ENCODE measurements at regions not wholly inside any gene's neighbourhood (a gene's known extent, or its start where the extent isn't known, plus 50 kb on each side); places are given as distances from the start of the nearest gene placed in this dataset.

- Histone ChIP-seq H3K27me3 (ENCODE audit: low read depth, low read length) (no peaks in the 10 kb centered on the region), H3K9me3 (ENCODE audit: insufficient read depth, low read length) (no peaks in the 10 kb centered on the region), H4K20me1 (ENCODE audit: insufficient read depth, low read length) (no peaks in the 10 kb centered on the region), H3K79me2 (ENCODE audit: low read length) (no peaks in the 10 kb centered on the region), H3K36me3 (replicated peaks; ENCODE audit: low read depth, low read length) (no peaks in the 10 kb centered on the region), H3K27ac (ENCODE audit: low read length) (no peak overlapping the region), H2AFZ (ENCODE audit: low read depth, low read length) (no peak overlapping the region), H3K4me1 (ENCODE audit: low read length) (peaks cover 11% of the 10 kb centered on the region), H3K4me2 (ENCODE audit: low read length) (no peak overlapping the region), H3K4me3 (ENCODE audit: low read length) (no peak overlapping the region), H3K9ac (ENCODE audit: low read length) (no peak overlapping the region)
- TF ChIP-seq EZH2phosphoT487 (IDR thresholded peaks at IDR 0.05; ENCODE audit: low read depth) (no peak), CTCF (IDR thresholded peaks at IDR 0.05; ENCODE audit: low read depth, low read length) (no peak)
Observed at GRCh38 chr1:116842654-116843053, 67.1 kb upstream of the PTGFRN start.

DNA sequence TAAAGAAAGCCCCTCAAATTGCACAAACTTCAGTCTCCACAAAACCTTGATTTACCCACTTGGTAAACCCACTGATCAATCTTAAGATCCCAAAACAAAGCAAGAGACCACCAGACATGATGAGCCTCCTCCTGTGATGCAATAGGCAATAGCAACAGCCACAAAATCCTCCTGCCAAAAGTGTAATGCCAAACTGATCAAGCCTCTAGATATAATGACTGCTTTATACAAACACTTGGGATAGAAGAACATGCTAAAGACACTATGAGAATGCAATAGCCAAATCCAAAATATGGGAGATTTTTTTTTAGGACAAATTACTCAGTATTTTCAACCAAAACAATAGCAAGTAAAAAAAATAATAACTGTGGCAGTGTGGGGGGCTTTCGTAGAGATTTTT is 64.9 kb upstream of the PTGFRN start:
- H3K9ac ChIP-seq (ENCODE audit: low read length): no peak overlapping the region
- H3K27ac ChIP-seq (ENCODE audit: low read length): no peak overlapping the region
- peaks cover 24% of the 10 kb centered on the region for H3K4me1 ChIP-seq (ENCODE audit: low read length)
- H4K20me1 ChIP-seq (ENCODE audit: insufficient read depth, low read length): no peaks in the 10 kb centered on the region
- no peaks in the 10 kb centered on the region for H3K27me3 ChIP-seq (ENCODE audit: low read depth, low read length)
- H3K79me2 ChIP-seq (ENCODE audit: low read length): no peaks in the 10 kb centered on the region
- H3K4me2 ChIP-seq (ENCODE audit: low read length): no peak overlapping the region
- no peaks in the 10 kb centered on the region for H3K36me3 ChIP-seq (replicated peaks; ENCODE audit: low read depth, low read length)
- H3K4me3 ChIP-seq (ENCODE audit: low read length): no peak overlapping the region
- H3K9me3 ChIP-seq (ENCODE audit: insufficient read depth, low read length): no peaks in the 10 kb centered on the region
- TF ChIP-seq EZH2phosphoT487 (IDR thresholded peaks at IDR 0.05; ENCODE audit: low read depth): no peak
- TF ChIP-seq CTCF (IDR thresholded peaks at IDR 0.05; ENCODE audit: low read depth, low read length): no peak
- H2AFZ ChIP-seq (ENCODE audit: low read depth, low read length): no peak overlapping the region

DNA sequence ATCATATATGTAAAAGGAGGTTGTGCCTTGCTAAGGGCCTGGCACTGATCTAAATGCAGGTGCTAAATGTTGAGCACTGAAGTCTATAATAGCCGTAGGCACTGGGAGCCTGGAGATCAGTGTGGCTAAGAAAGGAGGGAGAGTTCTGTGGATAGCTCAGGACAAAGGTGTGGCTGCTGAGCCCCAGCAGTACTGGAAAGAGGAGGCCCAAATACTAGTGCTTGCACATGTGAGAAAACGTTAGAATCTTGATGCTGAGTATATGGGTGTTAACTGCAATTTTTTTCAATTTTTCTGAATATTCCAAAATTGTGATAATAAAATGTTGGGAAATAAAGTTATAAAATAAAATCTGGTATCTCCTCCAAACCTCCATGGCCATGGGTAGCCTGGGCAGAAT is 62.5 kb upstream of the PTGFRN start:
- no peak for TF ChIP-seq EZH2phosphoT487 (IDR thresholded peaks at IDR 0.05; ENCODE audit: low read depth)
- no peak for TF ChIP-seq CTCF (IDR thresholded peaks at IDR 0.05; ENCODE audit: low read depth, low read length)
- Histone ChIP-seq H3K9me3 (ENCODE audit: insufficient read depth, low read length) (no peaks in the 10 kb centered on the region), H3K36me3 (replicated peaks; ENCODE audit: low read depth, low read length) (no peaks in the 10 kb centered on the region), H3K4me3 (ENCODE audit: low read length) (no peak overlapping the region; the same call in 1 of the 2 replicates), H3K79me2 (ENCODE audit: low read length) (no peaks in the 10 kb centered on the region), H3K27me3 (ENCODE audit: low read depth, low read length) (no peaks in the 10 kb centered on the region), H3K4me2 (ENCODE audit: low read length) (peak overlapping the region; percentile 62), H2AFZ (ENCODE audit: low read depth, low read length) (no peak overlapping the region), H3K4me1 (ENCODE audit: low read length) (peaks cover 19% of the 10 kb centered on the region), H3K9ac (ENCODE audit: low read length) (no peak overlapping the region), H4K20me1 (ENCODE audit: insufficient read depth, low read length) (no peaks in the 10 kb centered on the region), H3K27ac (ENCODE audit: low read length) (no peak overlapping the region)

- peak overlapping the region; percentile 26; the same call in 1 of the 2 replicates for H3K9ac ChIP-seq (ENCODE audit: low read length)
- no peaks in the 10 kb centered on the region for H3K36me3 ChIP-seq (replicated peaks; ENCODE audit: low read depth, low read length)
- peak overlapping the region; percentile 62 for H3K4me2 ChIP-seq (ENCODE audit: low read length)
- H3K9me3 ChIP-seq (ENCODE audit: insufficient read depth, low read length): no peaks in the 10 kb centered on the region
- no peaks in the 10 kb centered on the region for H3K79me2 ChIP-seq (ENCODE audit: low read length)
- H2AFZ ChIP-seq (ENCODE audit: low read depth, low read length): no peak overlapping the region
- peak overlapping the region; percentile 52 for H3K4me3 ChIP-seq (ENCODE audit: low read length)
- no peak for TF ChIP-seq EZH2phosphoT487 (IDR thresholded peaks at IDR 0.05; ENCODE audit: low read depth)
- no peak for TF ChIP-seq CTCF (IDR thresholded peaks at IDR 0.05; ENCODE audit: low read depth, low read length)
- no peaks in the 10 kb centered on the region for H3K27me3 ChIP-seq (ENCODE audit: low read depth, low read length)
- peaks cover 19% of the 10 kb centered on the region for H3K4me1 ChIP-seq (ENCODE audit: low read length)
- no peaks in the 10 kb centered on the region for H4K20me1 ChIP-seq (ENCODE audit: insufficient read depth, low read length)
- H3K27ac ChIP-seq (ENCODE audit: low read length): no peak overlapping the region; the same call in 1 of the 2 replicates
Observed at GRCh38 chr1:116847688-116848531, 61.8 kb upstream of the PTGFRN start.

Measured in OCI-LY3 (cell line).